Activated CD8-positive, alpha-beta memory T cell treated with anti-CD3 and anti-CD28 coated beads, Interleukin-2, amount 50 U/mL, for 4 hours (primary cell): ENCODE measurements at regions not wholly inside any gene's neighbourhood (a gene's known extent, or its start where the extent isn't known, plus 50 kb on each side); places are given as distances from the start of the nearest gene placed in this dataset.

Experiments used
- DNase-seq: peaks from one replicate; pipeline ENCODE4 v3.0.0-alpha.2; 2020

- no peak for DNase-seq
These were observed 112.8 kb upstream of the NABP1 start for GRCh38 chr2:191565120-191565519.

GRCh38 chr2:191565647-191566198, 112.2 kb upstream of the NABP1 start:
- DNase-seq, result no peak

GRCh38 chr2:191566344-191566743, 111.6 kb upstream of the NABP1 start:
- DNase-seq, result peak; percentile 73

GRCh38 chr2:191567206-191567605, 110.7 kb upstream of the NABP1 start:
- DNase-seq, result no peak

GRCh38 chr2:191569025-191569424, 108.9 kb upstream of the NABP1 start:
- no peak for DNase-seq

- DNase-seq, result no peak
These were observed 106.7 kb upstream of the NABP1 start for GRCh38 chr2:191571163-191571769.

- no peak for DNase-seq
These were observed 105.6 kb upstream of the NABP1 start for GRCh38 chr2:191572319-191572718.

GRCh38 chr2:191573216-191573615, 104.7 kb upstream of the NABP1 start:
- no peak for DNase-seq

GRCh38 chr2:191574232-191574631, 103.7 kb upstream of the NABP1 start:
- DNase-seq, result no peak

- no peak for DNase-seq
These were observed 100.3 kb upstream of the NABP1 start for GRCh38 chr2:191577605-191578004.

- DNase-seq, result no peak
These were observed 99.9 kb upstream of the NABP1 start for GRCh38 chr2:191578031-191578430.

- no peak for DNase-seq
These were observed 97.4 kb upstream of the NABP1 start for GRCh38 chr2:191580581-191580980.

GRCh38 chr2:191581003-191581402, 96.9 kb upstream of the NABP1 start:
- DNase-seq, result no peak

- DNase-seq, result no peak
These were observed 95.6 kb upstream of the NABP1 start for GRCh38 chr2:191582355-191582754.

- no peak for DNase-seq
These were observed 86.9 kb upstream of the NABP1 start for GRCh38 chr2:191591025-191591424.

GRCh38 chr2:191593622-191594385, 84.1 kb upstream of the NABP1 start:
- DNase-seq, result no peak

- no peak for DNase-seq
These were observed 80.7 kb upstream of the NABP1 start for GRCh38 chr2:191597186-191597751.

GRCh38 chr2:191598296-191598695, 79.6 kb upstream of the NABP1 start:
- no peak for DNase-seq

GRCh38 chr2:191601060-191601459, 76.9 kb upstream of the NABP1 start:
- no peak for DNase-seq

- no peak for DNase-seq
These were observed 73.8 kb upstream of the NABP1 start for GRCh38 chr2:191604154-191604553.

GRCh38 chr2:191607096-191607495, 70.8 kb upstream of the NABP1 start:
- no peak for DNase-seq

GRCh38 chr2:191610756-191611155, 67.2 kb upstream of the NABP1 start:
- DNase-seq, result no peak

- no peak for DNase-seq
These were observed 66.3 kb upstream of the NABP1 start for GRCh38 chr2:191611614-191612013.

GRCh38 chr2:191612496-191612895, 65.4 kb upstream of the NABP1 start:
- no peak for DNase-seq
